Stimulated activated memory B cell treated with anti-CD40 and anti-IgM and Interleukin-4, amounts not matched to agents 10 μg/mL and 1 μg/mL and 100 μg/mL, for 72 hours (primary cell): ENCODE measurements at regions not wholly inside any gene's neighbourhood (a gene's known extent, or its start where the extent isn't known, plus 50 kb on each side); places are given as distances from the start of the nearest gene placed in this dataset.

Experiments
- ATAC-seq: fragments of 150-1000 bp; cut with Tn5 transposase; 2 replicates; pipeline ENCODE4 v1.10.0; 2021
- H3K27ac Mint-ChIP-seq: one replicate; pipeline ENCODE4 v1.8.0; 2022; ENCODE audit warnings: mild to moderate bottlenecking, mixed read lengths
- H3K27me3 Mint-ChIP-seq: one replicate; pipeline ENCODE4 v1.8.0; 2022; ENCODE audit warnings: mixed read lengths
- H3K36me3 Mint-ChIP-seq: one replicate; pipeline ENCODE4 v1.8.0; 2022; ENCODE audit warnings: mixed read lengths
- H3K4me1 Mint-ChIP-seq: one replicate; pipeline ENCODE4 v1.8.0; 2022; ENCODE audit warnings: mixed read lengths
- H3K4me3 Mint-ChIP-seq: one replicate; pipeline ENCODE4 v1.8.0; 2022; ENCODE audit warnings: mild to moderate bottlenecking, moderate library complexity, mixed read lengths
- H3K9me3 Mint-ChIP-seq: one replicate; pipeline ENCODE4 v1.8.0; 2022; ENCODE audit warnings: mixed read lengths

DNA sequence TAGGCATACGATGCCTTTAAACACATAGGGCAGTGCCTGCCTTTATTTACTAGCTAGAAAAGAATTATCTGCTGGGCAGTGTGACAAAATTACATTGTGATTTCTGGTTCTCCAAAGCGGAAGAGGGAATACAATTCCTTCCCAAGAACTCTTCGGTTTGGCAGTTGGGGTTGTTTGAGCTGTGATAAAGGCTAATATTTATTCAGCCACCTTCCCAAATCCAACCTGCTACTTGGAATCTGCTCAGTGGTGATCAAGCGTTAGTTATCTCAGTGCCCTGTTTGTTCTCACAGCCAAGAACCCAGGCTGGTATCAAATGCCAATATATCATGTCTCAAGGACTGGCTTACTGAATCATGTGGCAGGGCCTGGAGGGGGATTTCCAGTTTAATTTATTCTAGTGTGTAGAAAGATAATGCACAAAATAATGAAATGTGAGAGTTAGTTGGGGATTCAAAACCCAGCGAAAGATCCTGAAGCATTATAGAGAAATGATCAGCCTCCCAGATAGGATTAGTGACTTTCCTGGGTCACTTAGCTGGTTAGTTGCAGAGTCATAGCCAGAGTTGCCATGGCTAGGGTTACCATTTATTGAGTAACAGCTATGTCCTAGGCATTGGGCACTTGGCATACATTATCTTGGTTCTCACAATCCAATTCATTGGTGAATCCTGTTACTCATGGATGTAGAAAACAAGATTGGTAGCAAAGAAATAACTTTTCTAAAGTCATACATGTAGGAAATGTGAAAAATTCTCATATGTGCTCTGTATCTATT is 457.0 kb upstream of the KLF4 start:
- H3K36me3 Mint-ChIP-seq, result peaks cover 5% of the 10 kb centered on the region
- no peak overlapping the region for H3K27ac Mint-ChIP-seq
- peaks cover 12% of the 10 kb centered on the region for H3K27me3 Mint-ChIP-seq
- no peak overlapping the region for H3K4me3 Mint-ChIP-seq
- ATAC-seq, result no peak
- peaks cover 18% of the 10 kb centered on the region for H3K9me3 Mint-ChIP-seq
- no peaks in the 10 kb centered on the region for H3K4me1 Mint-ChIP-seq

- ATAC-seq, result no peak
- Mint-ChIP-seq H3K27ac (no peak overlapping the region), H3K9me3 (peaks cover 15% of the 10 kb centered on the region), H3K4me1 (no peaks in the 10 kb centered on the region), H3K4me3 (no peak overlapping the region), H3K36me3 (peaks cover 5% of the 10 kb centered on the region), H3K27me3 (peaks cover 12% of the 10 kb centered on the region)
Measured at GRCh38 chr9:107945961-107946360, 456.4 kb upstream of the KLF4 start.

DNA sequence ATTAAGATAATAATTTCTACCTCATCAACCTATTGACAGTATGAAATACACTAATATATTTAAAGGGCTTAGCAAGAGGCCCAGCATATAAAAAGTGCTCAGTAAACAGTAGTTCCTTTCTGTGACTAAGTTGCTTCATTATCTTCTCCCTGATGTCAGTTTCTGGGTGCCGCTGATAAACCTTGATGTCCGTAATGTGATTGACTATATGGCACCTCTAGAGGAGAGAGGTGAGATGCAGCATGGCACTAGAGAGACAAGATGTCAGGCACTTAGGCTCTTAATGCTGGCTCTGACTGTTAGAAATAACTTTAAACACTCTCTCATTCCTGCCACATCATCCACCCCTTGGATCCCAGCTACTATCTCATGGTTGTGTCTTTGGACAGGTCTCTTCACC is 455.9 kb upstream of the KLF4 start:
- no peak for ATAC-seq
- H3K4me3 Mint-ChIP-seq, result no peak overlapping the region
- H3K9me3 Mint-ChIP-seq, result peaks cover 13% of the 10 kb centered on the region
- no peak overlapping the region for H3K27ac Mint-ChIP-seq
- peaks cover 12% of the 10 kb centered on the region for H3K27me3 Mint-ChIP-seq
- peaks cover 5% of the 10 kb centered on the region for H3K36me3 Mint-ChIP-seq
- no peaks in the 10 kb centered on the region for H3K4me1 Mint-ChIP-seq

DNA sequence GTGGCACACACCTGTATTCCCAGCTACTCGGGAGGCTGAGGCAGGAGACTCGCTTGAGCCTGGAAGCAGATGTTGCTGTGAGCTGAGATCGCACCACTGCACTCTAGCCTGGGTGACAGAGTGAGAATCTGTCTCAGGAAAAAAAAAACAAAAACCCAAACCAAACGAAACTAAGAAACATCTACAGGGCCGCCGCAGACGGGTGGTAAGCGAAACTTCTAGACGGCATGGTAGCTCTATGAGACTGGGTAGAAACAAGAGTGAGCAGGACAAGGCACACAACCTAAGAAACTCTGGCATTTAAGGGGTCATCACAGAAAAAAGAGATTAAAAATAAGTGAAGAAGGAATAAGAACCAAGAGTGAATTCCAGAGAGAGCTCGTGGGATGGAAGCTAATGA is 454.8 kb upstream of the KLF4 start:
- Mint-ChIP-seq H3K36me3 (no peaks in the 10 kb centered on the region), H3K4me1 (no peaks in the 10 kb centered on the region), H3K27ac (no peak overlapping the region), H3K9me3 (peaks cover 7% of the 10 kb centered on the region), H3K27me3 (peaks cover 12% of the 10 kb centered on the region), H3K4me3 (no peak overlapping the region)
- no peak for ATAC-seq

GRCh38 chr9:107943901-107944300 is 454.3 kb upstream of the KLF4 start:
- Mint-ChIP-seq H3K4me1 (no peaks in the 10 kb centered on the region), H3K36me3 (no peaks in the 10 kb centered on the region), H3K4me3 (no peak overlapping the region), H3K27me3 (peaks cover 12% of the 10 kb centered on the region), H3K27ac (no peak overlapping the region), H3K9me3 (peaks cover 7% of the 10 kb centered on the region)
- ATAC-seq, result no peak

GRCh38 chr9:107942856-107943255 is 453.3 kb upstream of the KLF4 start:
- no peak for ATAC-seq
- Mint-ChIP-seq H3K36me3 (no peaks in the 10 kb centered on the region), H3K27me3 (peaks cover 12% of the 10 kb centered on the region), H3K27ac (no peak overlapping the region), H3K4me3 (no peak overlapping the region), H3K4me1 (no peaks in the 10 kb centered on the region), H3K9me3 (peaks cover 7% of the 10 kb centered on the region)

DNA sequence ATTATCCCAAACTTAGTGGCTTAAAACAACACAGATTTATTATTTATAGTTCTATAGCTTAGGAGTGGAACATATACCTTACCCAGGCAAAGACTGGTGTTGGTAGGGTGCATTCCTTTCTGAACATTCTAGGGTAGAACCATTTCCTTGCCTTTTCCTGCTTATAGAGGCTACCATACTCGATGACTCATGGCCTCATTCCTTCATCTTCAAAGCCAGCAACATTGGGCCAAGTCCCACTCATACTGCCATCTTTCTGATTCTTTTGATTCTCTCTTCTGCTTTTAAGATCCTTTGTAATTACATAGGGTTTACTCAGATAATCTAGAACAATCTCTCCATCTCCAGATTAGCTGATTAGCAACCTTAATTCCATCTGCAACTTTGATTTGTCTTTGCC is 452.7 kb upstream of the KLF4 start:
- H3K4me3 Mint-ChIP-seq, result no peak overlapping the region
- H3K4me1 Mint-ChIP-seq, result no peaks in the 10 kb centered on the region
- H3K9me3 Mint-ChIP-seq, result peaks cover 7% of the 10 kb centered on the region
- ATAC-seq, result no peak
- H3K27me3 Mint-ChIP-seq, result peaks cover 12% of the 10 kb centered on the region
- H3K27ac Mint-ChIP-seq, result no peak overlapping the region
- H3K36me3 Mint-ChIP-seq, result no peaks in the 10 kb centered on the region

DNA sequence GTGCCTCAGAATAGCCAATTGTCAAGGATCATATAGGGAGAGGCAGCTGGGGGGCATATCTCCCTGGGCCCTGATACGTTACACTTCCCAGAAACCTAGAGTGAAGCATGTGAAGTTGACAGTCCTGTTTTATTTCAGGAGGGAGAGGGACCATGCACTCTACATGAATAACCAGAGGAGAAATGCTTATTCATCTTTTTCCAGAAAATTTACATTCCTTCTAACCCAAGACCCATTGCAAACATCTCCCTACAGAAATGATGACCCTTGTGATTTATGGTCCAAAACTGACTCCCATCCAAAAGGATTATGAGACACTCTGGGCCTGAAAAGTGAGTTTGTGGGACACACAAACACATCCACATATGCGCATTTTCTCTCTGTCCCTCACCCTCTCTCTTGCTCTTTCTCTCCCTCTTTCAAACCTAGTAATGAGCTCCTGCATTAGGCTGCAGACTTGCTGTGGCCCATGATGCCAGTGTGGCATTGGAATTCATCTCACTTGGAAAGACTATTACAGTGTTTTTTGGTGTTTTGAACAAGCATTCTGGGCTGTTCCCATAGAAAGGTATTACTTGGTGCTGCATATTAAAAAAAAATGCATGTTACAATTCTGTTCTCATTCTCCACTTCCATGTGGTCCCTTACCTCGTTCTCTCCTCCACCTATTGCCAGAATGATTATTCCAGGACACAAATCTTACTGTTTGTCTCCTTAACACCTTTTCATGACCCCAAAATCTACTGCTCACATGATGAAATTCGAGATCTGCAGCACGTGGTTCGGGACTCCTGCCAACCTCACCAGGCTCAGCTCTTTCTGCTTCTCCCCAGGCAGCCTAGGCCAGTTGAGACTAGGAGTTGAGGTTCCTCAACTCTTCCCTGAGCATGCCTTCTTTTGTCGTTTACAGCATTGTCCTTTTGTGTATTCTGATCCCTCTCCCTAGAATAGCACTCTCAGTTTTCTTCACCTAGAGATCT is 451.3 kb upstream of the KLF4 start:
- Mint-ChIP-seq H3K27ac (no peak overlapping the region), H3K36me3 (no peaks in the 10 kb centered on the region), H3K4me1 (no peaks in the 10 kb centered on the region), H3K4me3 (no peak overlapping the region), H3K9me3 (peaks cover 7% of the 10 kb centered on the region), H3K27me3 (peaks cover 12% of the 10 kb centered on the region)
- ATAC-seq, result no peak

DNA sequence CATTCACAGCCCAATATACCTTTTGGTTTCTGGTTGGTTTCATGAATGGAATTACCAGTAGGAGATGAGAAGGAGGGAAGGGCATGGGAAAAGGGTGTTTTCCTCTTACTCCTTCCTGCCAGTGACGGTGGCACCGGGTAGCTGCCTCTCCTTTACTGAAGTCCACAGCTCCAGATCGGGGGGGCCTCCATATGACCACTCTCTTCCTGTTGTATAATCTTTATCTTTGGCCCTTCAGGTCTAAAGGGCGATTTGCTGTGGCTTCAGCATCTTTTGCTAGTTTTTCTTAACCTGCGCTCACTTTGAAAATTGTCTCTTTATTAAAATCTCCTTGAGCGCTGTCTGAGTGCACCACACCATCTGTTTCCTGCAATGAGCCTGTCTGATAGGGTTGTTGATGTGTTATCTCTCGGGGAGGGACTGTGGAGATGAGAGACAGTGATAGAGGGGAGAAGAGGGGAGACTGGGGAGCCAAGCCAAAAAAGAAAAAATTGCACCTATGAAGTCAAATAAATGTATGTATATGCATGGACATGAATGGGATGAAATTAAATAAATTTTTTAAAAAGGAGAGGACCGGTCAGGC is 449.3 kb upstream of the KLF4 start:
- H3K27me3 Mint-ChIP-seq, result peaks cover 9% of the 10 kb centered on the region
- H3K36me3 Mint-ChIP-seq, result no peaks in the 10 kb centered on the region
- no peaks in the 10 kb centered on the region for H3K4me1 Mint-ChIP-seq
- peaks cover 6% of the 10 kb centered on the region for H3K9me3 Mint-ChIP-seq
- no peak overlapping the region for H3K4me3 Mint-ChIP-seq
- H3K27ac Mint-ChIP-seq, result no peak overlapping the region
- ATAC-seq, result no peak

- no peak for ATAC-seq
- Mint-ChIP-seq H3K27ac (no peak overlapping the region), H3K36me3 (no peaks in the 10 kb centered on the region), H3K27me3 (no peaks in the 10 kb centered on the region), H3K9me3 (no peaks in the 10 kb centered on the region), H3K4me1 (no peaks in the 10 kb centered on the region), H3K4me3 (no peak overlapping the region)
Measured at GRCh38 chr9:107935931-107936330, 446.4 kb upstream of the KLF4 start.

GRCh38 chr9:107933516-107933915 is 443.9 kb upstream of the KLF4 start:
- Mint-ChIP-seq H3K4me1 (no peaks in the 10 kb centered on the region), H3K36me3 (no peaks in the 10 kb centered on the region), H3K27me3 (no peaks in the 10 kb centered on the region), H3K4me3 (no peak overlapping the region), H3K9me3 (no peaks in the 10 kb centered on the region), H3K27ac (no peak overlapping the region)
- ATAC-seq, result no peak

DNA sequence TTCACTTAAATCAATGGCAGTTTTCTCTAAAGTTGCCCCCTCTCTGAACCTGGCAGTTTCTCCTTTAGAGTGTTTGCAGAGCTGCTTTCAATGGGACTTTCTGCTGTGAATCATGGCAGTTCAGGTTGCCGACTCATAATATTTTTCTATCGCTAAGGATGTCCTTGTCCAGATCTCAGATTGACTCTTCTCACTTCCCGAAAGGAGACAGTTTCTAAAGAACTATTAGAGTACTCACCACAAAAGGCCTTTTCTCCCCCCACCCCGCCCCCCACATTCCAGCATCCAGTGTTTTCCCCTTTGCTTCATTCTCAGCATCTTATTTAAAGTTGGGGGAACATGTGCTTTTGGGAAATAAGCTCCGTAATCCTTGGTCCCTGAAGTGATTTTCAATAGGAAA is 443.5 kb upstream of the KLF4 start:
- Mint-ChIP-seq H3K9me3 (no peaks in the 10 kb centered on the region), H3K27me3 (no peaks in the 10 kb centered on the region), H3K27ac (no peak overlapping the region), H3K4me3 (no peak overlapping the region), H3K36me3 (no peaks in the 10 kb centered on the region), H3K4me1 (no peaks in the 10 kb centered on the region)
- no peak for ATAC-seq

- Mint-ChIP-seq H3K27ac (no peak overlapping the region), H3K9me3 (no peaks in the 10 kb centered on the region), H3K36me3 (no peaks in the 10 kb centered on the region), H3K4me1 (no peaks in the 10 kb centered on the region), H3K27me3 (no peaks in the 10 kb centered on the region), H3K4me3 (no peak overlapping the region)
- ATAC-seq, result no peak
Measured at GRCh38 chr9:107932601-107933000, 443.0 kb upstream of the KLF4 start.

- Mint-ChIP-seq H3K4me1 (no peaks in the 10 kb centered on the region), H3K27me3 (no peaks in the 10 kb centered on the region), H3K27ac (no peak overlapping the region), H3K9me3 (no peaks in the 10 kb centered on the region), H3K4me3 (no peak overlapping the region), H3K36me3 (no peaks in the 10 kb centered on the region)
- ATAC-seq, result no peak
Measured at GRCh38 chr9:107932046-107932445, 442.5 kb upstream of the KLF4 start.

- Mint-ChIP-seq H3K9me3 (no peaks in the 10 kb centered on the region), H3K36me3 (no peaks in the 10 kb centered on the region), H3K27me3 (no peaks in the 10 kb centered on the region), H3K4me3 (no peak overlapping the region), H3K4me1 (no peaks in the 10 kb centered on the region), H3K27ac (no peak overlapping the region)
- no peak for ATAC-seq
Measured at GRCh38 chr9:107931071-107931715, 441.6 kb upstream of the KLF4 start.
